ENCODE measurements at regions not wholly inside any gene's neighbourhood (a gene's known extent, or its start where the extent isn't known, plus 50 kb on each side); places are given as distances from the start of the nearest gene placed in this dataset.

- TF ChIP-seq, protein P1, sequence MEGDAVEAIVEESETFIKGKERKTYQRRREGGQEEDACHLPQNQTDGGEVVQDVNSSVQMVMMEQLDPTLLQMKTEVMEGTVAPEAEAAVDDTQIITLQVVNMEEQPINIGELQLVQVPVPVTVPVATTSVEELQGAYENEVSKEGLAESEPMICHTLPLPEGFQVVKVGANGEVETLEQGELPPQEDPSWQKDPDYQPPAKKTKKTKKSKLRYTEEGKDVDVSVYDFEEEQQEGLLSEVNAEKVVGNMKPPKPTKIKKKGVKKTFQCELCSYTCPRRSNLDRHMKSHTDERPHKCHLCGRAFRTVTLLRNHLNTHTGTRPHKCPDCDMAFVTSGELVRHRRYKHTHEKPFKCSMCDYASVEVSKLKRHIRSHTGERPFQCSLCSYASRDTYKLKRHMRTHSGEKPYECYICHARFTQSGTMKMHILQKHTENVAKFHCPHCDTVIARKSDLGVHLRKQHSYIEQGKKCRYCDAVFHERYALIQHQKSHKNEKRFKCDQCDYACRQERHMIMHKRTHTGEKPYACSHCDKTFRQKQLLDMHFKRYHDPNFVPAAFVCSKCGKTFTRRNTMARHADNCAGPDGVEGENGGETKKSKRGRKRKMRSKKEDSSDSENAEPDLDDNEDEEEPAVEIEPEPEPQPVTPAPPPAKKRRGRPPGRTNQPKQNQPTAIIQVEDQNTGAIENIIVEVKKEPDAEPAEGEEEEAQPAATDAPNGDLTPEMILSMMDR (IDR thresholded peaks at IDR 0.05) = no peak
- no peak for TF ChIP-seq POLR2A (IDR thresholded peaks at IDR 0.05)
Observed at GRCh38 chr6:93918258-93918657, 498.9 kb upstream of the EPHA7 start.
